Ishikawa (cell line): ENCODE measurements at regions not wholly inside any gene's neighbourhood (a gene's known extent, or its start where the extent isn't known, plus 50 kb on each side); places are given as distances from the start of the nearest gene placed in this dataset.

Experiments used
- CEBPB ChIP-seq: IDR thresholded peaks from 2 replicates; pipeline ENCODE4 v1.6.1; 2012
- CREB1 ChIP-seq: IDR thresholded peaks from 2 replicates; pipeline ENCODE4 v1.6.1; 2012; ENCODE audit warnings: low read depth
- EGR1 ChIP-seq: IDR thresholded peaks from 2 replicates; pipeline ENCODE4 v1.6.1; 2012
- EP300 ChIP-seq: IDR thresholded peaks from 2 replicates; pipeline ENCODE4 v1.6.1; 2012; ENCODE audit warnings: borderline replicate concordance
- FOXM1 ChIP-seq: IDR thresholded peaks from 2 replicates; pipeline ENCODE4 v1.6.1; 2012; ENCODE audit warnings: low read depth, borderline replicate concordance
- MAX ChIP-seq: IDR thresholded peaks from 2 replicates; pipeline ENCODE4 v1.6.1; 2012
- NFIC ChIP-seq: IDR thresholded peaks from 2 replicates; pipeline ENCODE4 v1.6.1; 2012
- RAD21 ChIP-seq: IDR thresholded peaks from 2 replicates; pipeline ENCODE4 v1.6.1; 2012; ENCODE audit warnings: low read depth
- REST ChIP-seq: IDR thresholded peaks from 2 replicates; pipeline ENCODE4 v1.6.1; 2012; ENCODE audit warnings: low read depth, mild to moderate bottlenecking
- TAF1 ChIP-seq: IDR thresholded peaks from 2 replicates; pipeline ENCODE4 v1.6.1; 2012; ENCODE audit warnings: low read depth, mild to moderate bottlenecking
- TCF12 ChIP-seq: IDR thresholded peaks from 2 replicates; pipeline ENCODE4 v1.6.1; 2012; ENCODE audit warnings: low read depth
- TEAD4 ChIP-seq: IDR thresholded peaks from 2 replicates; pipeline ENCODE4 v1.6.1; 2012
- USF1 ChIP-seq: IDR thresholded peaks from 2 replicates; pipeline ENCODE4 v1.6.1; 2012
- YY1 ChIP-seq: IDR thresholded peaks from 2 replicates; pipeline ENCODE4 v1.6.1; 2012; ENCODE audit warnings: low read depth
- ZBTB7A ChIP-seq: IDR thresholded peaks from 2 replicates; pipeline ENCODE4 v1.6.1; 2012; ENCODE audit warnings: low read depth

- TF ChIP-seq YY1 (no peak), TCF12 (no peak), FOXM1 (no peak), TAF1 (no peak), CEBPB (no peak), MAX (no peak)
Measured at GRCh38 chr12:113625499-113625898, 153.8 kb upstream of the LHX5 start.

GRCh38 chr12:113622410-113622809 lies 150.7 kb upstream of the LHX5 start:
- TF ChIP-seq CEBPB (no peak), RAD21 (no peak), USF1 (no peak), YY1 (no peak), ZBTB7A (no peak), REST (no peak), MAX (no peak), EGR1 (no peak), TEAD4 (no peak), TAF1 (no peak), CREB1 (no peak), NFIC (no peak), FOXM1 (no peak), EP300 (no peak), TCF12 (no peak)

GRCh38 chr12:113620437-113620976 lies 148.8 kb upstream of the LHX5 start:
- TF ChIP-seq TAF1 (no peak), REST (no peak), YY1 (no peak), ZBTB7A (no peak), MAX (no peak), CEBPB (no peak), USF1 (no peak), NFIC (no peak), TCF12 (no peak), TEAD4 (no peak)

- TF ChIP-seq ZBTB7A (no peak), EP300 (no peak), CEBPB (no peak), YY1 (no peak), USF1 (no peak), NFIC (no peak), TAF1 (no peak), TEAD4 (no peak), RAD21 (no peak), MAX (no peak), EGR1 (no peak), CREB1 (no peak), TCF12 (no peak)
Measured at GRCh38 chr12:113619202-113619601, 147.5 kb upstream of the LHX5 start.

- TF ChIP-seq REST (no peak), CREB1 (no peak)
Measured at GRCh38 chr12:113613414-113613813, 141.7 kb upstream of the LHX5 start.
